ENCODE measurements at regions not wholly inside any gene's neighbourhood (a gene's known extent, or its start where the extent isn't known, plus 50 kb on each side); places are given as distances from the start of the nearest gene placed in this dataset.

GRCh38 chr5:85769347-85769746 is 848.4 kb upstream of the COX7C start:
- no peak overlapping the region for H2BK20ac ChIP-seq (ENCODE audit: low read depth, low read length, poor library complexity, severe bottlenecking)
- Mint-ChIP-seq H3K36me3 (ENCODE audit: insufficient read depth in 1 of 3, low read depth in 3 of 3) (peaks cover 7 to 53% (median 10%) of the 10 kb centered on the region in 3 experiments), H3K4me1 (no peaks in the 10 kb centered on the region), H3K9me3 (peaks cover 40 to 41% of the 10 kb centered on the region in 2 experiments), H3K4me3 (no peak overlapping the region), H3K27me3 (ENCODE audit: low read depth) (no peaks in the 10 kb centered on the region), H3K27ac (no peak overlapping the region)
- no peaks in the 10 kb centered on the region for H3K4me1 ChIP-seq (ENCODE audit: insufficient read depth, low read length)
- H3K9me3 ChIP-seq (ENCODE audit: control insufficient read depth, low read depth, low read length): no peaks in the 10 kb centered on the region
- no peak overlapping the region for H2AFZ ChIP-seq (ENCODE audit: low read length)
- no peak overlapping the region for H4K8ac ChIP-seq (replicated peaks; ENCODE audit: insufficient read length, low read depth, low read length)
- no CpG with 5 or more reads among the region's 3 CpGs for WGBS (ENCODE audit: extremely low coverage, insufficient read length, low lambda C conversion rate)
- no peak overlapping the region for H3K18ac ChIP-seq (ENCODE audit: insufficient read length, low read depth, low read length)
- no peak overlapping the region for H4K5ac ChIP-seq (ENCODE audit: insufficient read length, low read depth, low read length)
- H2BK5ac ChIP-seq (ENCODE audit: insufficient read length, low read length): no peak overlapping the region
- H4K91ac ChIP-seq (ENCODE audit: insufficient read length, low read depth, low read length): no peak overlapping the region
- H3K79me1 ChIP-seq (ENCODE audit: insufficient read depth, low read depth, low read length, poor library complexity, severe bottlenecking): no peaks in the 10 kb centered on the region
- TF ChIP-seq CTCF (conservative IDR thresholded peaks at IDR 0.05): no peak
- no peak overlapping the region for H2BK15ac ChIP-seq (ENCODE audit: low read depth, low read length)
- no peak overlapping the region for H3K9ac ChIP-seq (ENCODE audit: extremely low read depth, insufficient read length, low read length)
- no peaks in the 10 kb centered on the region for H3K27me3 ChIP-seq (ENCODE audit: insufficient read depth, low read length)
- no peak overlapping the region for H2BK12ac ChIP-seq (ENCODE audit: insufficient read length, low read depth, low read length)
- no peaks in the 10 kb centered on the region for H4K20me1 ChIP-seq (ENCODE audit: control insufficient read depth, insufficient read depth, insufficient read length)
- DNase-seq: no peak
- no peak overlapping the region for H3K23ac ChIP-seq (ENCODE audit: insufficient read length, low read depth, low read length)
- no peak overlapping the region for H3K4me2 ChIP-seq (ENCODE audit: insufficient read depth, insufficient read length, low read length)
- no peak overlapping the region for H3T11ph ChIP-seq (ENCODE audit: low read length)
- no peak overlapping the region for H3K56ac ChIP-seq (ENCODE audit: insufficient read length, low read depth, low read length)
- no peak overlapping the region for H2BK120ac ChIP-seq (ENCODE audit: low read depth, low read length, poor library complexity, severe bottlenecking)
- no peak overlapping the region for H3K4ac ChIP-seq (ENCODE audit: low read depth, low read length)
- no peaks in the 10 kb centered on the region for H3K79me2 ChIP-seq (ENCODE audit: insufficient read depth, low read length)
- no peak overlapping the region for H3K27ac ChIP-seq (ENCODE audit: insufficient read length, low read depth, low read length)
- no peak overlapping the region for H2AK5ac ChIP-seq (ENCODE audit: insufficient read length, low read length)
- H3K23me2 ChIP-seq (ENCODE audit: insufficient read length, low read depth, low read length, poor library complexity, severe bottlenecking): no peaks in the 10 kb centered on the region
- H3K14ac ChIP-seq (ENCODE audit: insufficient read depth, low read length): no peak overlapping the region

Data from H9 (cell line).